ENCODE measurements at regions not wholly inside any gene's neighbourhood (a gene's known extent, or its start where the extent isn't known, plus 50 kb on each side); places are given as distances from the start of the nearest gene placed in this dataset.

DNA sequence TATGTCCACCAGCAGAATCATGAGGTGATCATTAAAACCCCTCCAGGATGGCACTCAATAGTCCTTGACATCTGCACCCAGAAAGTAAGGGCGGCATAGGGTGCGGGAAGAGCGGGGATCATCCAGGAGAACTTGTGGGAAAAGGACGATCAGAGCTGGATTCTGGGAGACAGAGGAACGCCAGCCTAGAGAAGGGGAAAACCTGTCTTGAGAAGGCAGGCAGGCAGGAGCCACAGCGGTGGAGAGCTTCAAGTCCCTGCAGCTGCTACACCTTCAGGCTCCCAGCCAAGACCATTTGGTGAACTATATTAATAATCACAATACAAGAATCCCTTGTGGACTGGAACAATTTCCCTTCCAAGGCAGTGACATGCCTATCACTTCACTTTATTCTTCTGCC lies 134.3 kb downstream of the BUD13 start:
- no peaks in the 10 kb centered on the region for H4K20me1 ChIP-seq (ENCODE audit: control insufficient read depth, extremely low read depth, insufficient read depth, low read length)
- DNase-seq (ENCODE audit: low read depth in 2 of 2): no peak
- no peak overlapping the region for H2AFZ ChIP-seq (ENCODE audit: low read length)
- H3K27ac ChIP-seq (ENCODE audit: insufficient read depth, low read length): no peak overlapping the region
- H3K79me2 ChIP-seq (ENCODE audit: control insufficient read depth, insufficient read depth, low read length): no peaks in the 10 kb centered on the region
- H3K4me3 ChIP-seq (replicated peaks in 1 of 4; ENCODE audit: control extremely low read depth in 1 of 4, insufficient read depth in 1 of 4, low read depth in 3 of 4, low read length in 4 of 4): no peak overlapping the region
- H3K27me3 ChIP-seq (ENCODE audit: control insufficient read depth, insufficient read depth, low read length): no peaks in the 10 kb centered on the region
- no peak overlapping the region for H3K4me2 ChIP-seq (ENCODE audit: extremely low read depth, insufficient read depth, low read length)
- H3K9ac ChIP-seq (ENCODE audit: insufficient read depth, low read length): no peak overlapping the region
- H3K36me3 ChIP-seq (ENCODE audit: control insufficient read depth, insufficient read depth, low read length): no peaks in the 10 kb centered on the region
- no peaks in the 10 kb centered on the region for H3K4me1 ChIP-seq (ENCODE audit: control insufficient read depth, extremely low read depth, insufficient read depth, low read length)
- TF ChIP-seq, protein P1, sequence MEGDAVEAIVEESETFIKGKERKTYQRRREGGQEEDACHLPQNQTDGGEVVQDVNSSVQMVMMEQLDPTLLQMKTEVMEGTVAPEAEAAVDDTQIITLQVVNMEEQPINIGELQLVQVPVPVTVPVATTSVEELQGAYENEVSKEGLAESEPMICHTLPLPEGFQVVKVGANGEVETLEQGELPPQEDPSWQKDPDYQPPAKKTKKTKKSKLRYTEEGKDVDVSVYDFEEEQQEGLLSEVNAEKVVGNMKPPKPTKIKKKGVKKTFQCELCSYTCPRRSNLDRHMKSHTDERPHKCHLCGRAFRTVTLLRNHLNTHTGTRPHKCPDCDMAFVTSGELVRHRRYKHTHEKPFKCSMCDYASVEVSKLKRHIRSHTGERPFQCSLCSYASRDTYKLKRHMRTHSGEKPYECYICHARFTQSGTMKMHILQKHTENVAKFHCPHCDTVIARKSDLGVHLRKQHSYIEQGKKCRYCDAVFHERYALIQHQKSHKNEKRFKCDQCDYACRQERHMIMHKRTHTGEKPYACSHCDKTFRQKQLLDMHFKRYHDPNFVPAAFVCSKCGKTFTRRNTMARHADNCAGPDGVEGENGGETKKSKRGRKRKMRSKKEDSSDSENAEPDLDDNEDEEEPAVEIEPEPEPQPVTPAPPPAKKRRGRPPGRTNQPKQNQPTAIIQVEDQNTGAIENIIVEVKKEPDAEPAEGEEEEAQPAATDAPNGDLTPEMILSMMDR (conservative IDR thresholded peaks at IDR 0.05 in 1 of 2, IDR thresholded peaks at IDR 0.05 in 1 of 2; ENCODE audit: low read depth in 1 of 2, low read length in 2 of 2): no peak
- TF ChIP-seq EZH2 (IDR thresholded peaks at IDR 0.05; ENCODE audit: low read length, missing control alignments): no peak
- H3K9me3 ChIP-seq (ENCODE audit: control insufficient read depth, insufficient read depth, low read depth, low read length): no peaks in the 10 kb centered on the region

DNA sequence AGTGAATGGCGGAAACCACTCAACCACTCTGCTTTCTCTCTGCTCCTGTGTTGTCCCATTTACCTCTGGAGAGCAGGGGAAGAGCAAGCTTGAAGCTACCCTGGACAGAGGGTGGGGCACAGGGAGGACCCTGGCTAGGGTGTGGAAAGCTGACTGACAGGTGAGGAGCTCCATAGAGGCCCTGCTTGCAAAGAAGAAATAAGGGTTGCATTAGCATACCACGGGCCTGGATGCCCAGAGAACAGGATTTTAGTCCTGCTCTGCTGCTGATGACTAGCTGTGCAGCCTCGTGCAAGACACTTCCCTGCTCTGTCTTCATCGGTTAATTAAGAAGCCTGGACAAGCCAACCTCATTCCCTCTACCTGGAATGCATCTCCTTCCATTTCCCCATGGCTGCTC lies 135.0 kb downstream of the BUD13 start:
- H3K4me1 ChIP-seq (ENCODE audit: control insufficient read depth, extremely low read depth, insufficient read depth, low read length): no peaks in the 10 kb centered on the region
- no peak overlapping the region for H3K4me2 ChIP-seq (ENCODE audit: extremely low read depth, insufficient read depth, low read length)
- DNase-seq (ENCODE audit: low read depth in 2 of 2): no peak
- H3K79me2 ChIP-seq (ENCODE audit: control insufficient read depth, insufficient read depth, low read length): no peaks in the 10 kb centered on the region
- H3K9me3 ChIP-seq (ENCODE audit: control insufficient read depth, insufficient read depth, low read depth, low read length): no peaks in the 10 kb centered on the region
- no peak overlapping the region for H2AFZ ChIP-seq (ENCODE audit: low read length)
- no peak overlapping the region for H3K4me3 ChIP-seq (replicated peaks in 1 of 4; ENCODE audit: control extremely low read depth in 1 of 4, insufficient read depth in 1 of 4, low read depth in 3 of 4, low read length in 4 of 4)
- TF ChIP-seq, protein P1 (conservative IDR thresholded peaks at IDR 0.05 in 1 of 2, IDR thresholded peaks at IDR 0.05 in 1 of 2; ENCODE audit: low read depth in 1 of 2, low read length in 2 of 2): no peak
- TF ChIP-seq EZH2 (IDR thresholded peaks at IDR 0.05; ENCODE audit: low read length, missing control alignments): no peak
- no peaks in the 10 kb centered on the region for H3K27me3 ChIP-seq (ENCODE audit: control insufficient read depth, insufficient read depth, low read length)
- no peaks in the 10 kb centered on the region for H4K20me1 ChIP-seq (ENCODE audit: control insufficient read depth, extremely low read depth, insufficient read depth, low read length)
- no peak overlapping the region for H3K27ac ChIP-seq (ENCODE audit: insufficient read depth, low read length)
- no peak overlapping the region for H3K9ac ChIP-seq (ENCODE audit: insufficient read depth, low read length)
- H3K36me3 ChIP-seq (ENCODE audit: control insufficient read depth, insufficient read depth, low read length): no peaks in the 10 kb centered on the region

DNA sequence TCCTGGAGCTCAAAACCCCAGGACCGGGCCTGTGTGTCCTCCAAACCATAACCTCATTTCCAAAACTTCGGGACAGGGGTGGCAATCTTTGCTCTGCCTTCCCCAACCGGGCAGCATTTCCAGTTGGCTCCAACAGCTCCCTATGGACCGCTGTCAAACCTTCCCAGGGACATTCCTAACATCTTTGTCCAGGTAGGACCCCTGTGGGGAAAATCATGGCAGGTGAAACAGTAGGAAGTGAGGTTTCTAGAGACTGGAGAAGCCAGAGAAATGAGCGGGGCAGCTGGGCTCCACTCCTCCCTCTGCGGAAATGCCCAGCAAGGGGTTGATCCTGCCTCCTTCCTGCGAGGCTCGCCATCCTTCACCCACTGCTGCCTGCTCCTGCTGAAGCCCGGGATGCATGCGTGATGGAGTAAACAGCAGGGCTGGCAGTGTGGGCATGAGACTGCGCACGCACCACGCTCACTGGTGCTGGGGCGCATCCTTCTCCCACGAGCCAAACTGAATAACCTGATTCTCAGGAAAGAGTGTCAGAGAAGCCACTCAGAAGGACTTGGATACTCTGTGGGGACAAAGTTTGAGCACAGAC lies 136.4 kb downstream of the BUD13 start:
- no peaks in the 10 kb centered on the region for H3K27me3 ChIP-seq (ENCODE audit: control insufficient read depth, insufficient read depth, low read length)
- DNase-seq (ENCODE audit: low read depth in 2 of 2): no peak
- H3K27ac ChIP-seq (ENCODE audit: insufficient read depth, low read length): no peak overlapping the region
- no peaks in the 10 kb centered on the region for H3K79me2 ChIP-seq (ENCODE audit: control insufficient read depth, insufficient read depth, low read length)
- no peak overlapping the region for H3K9ac ChIP-seq (ENCODE audit: insufficient read depth, low read length)
- no peaks in the 10 kb centered on the region for H3K9me3 ChIP-seq (ENCODE audit: control insufficient read depth, insufficient read depth, low read depth, low read length)
- no peaks in the 10 kb centered on the region for H3K36me3 ChIP-seq (ENCODE audit: control insufficient read depth, insufficient read depth, low read length)
- no peak for TF ChIP-seq EZH2 (IDR thresholded peaks at IDR 0.05; ENCODE audit: low read length, missing control alignments)
- TF ChIP-seq, protein P1 (conservative IDR thresholded peaks at IDR 0.05 in 1 of 2, IDR thresholded peaks at IDR 0.05 in 1 of 2; ENCODE audit: low read depth in 1 of 2, low read length in 2 of 2): no peak
- no peak overlapping the region for H2AFZ ChIP-seq (ENCODE audit: low read length)
- no peaks in the 10 kb centered on the region for H3K4me1 ChIP-seq (ENCODE audit: control insufficient read depth, extremely low read depth, insufficient read depth, low read length)
- no peaks in the 10 kb centered on the region for H4K20me1 ChIP-seq (ENCODE audit: control insufficient read depth, extremely low read depth, insufficient read depth, low read length)
- H3K4me2 ChIP-seq (ENCODE audit: extremely low read depth, insufficient read depth, low read length): no peak overlapping the region
- H3K4me3 ChIP-seq (replicated peaks in 1 of 4; ENCODE audit: control extremely low read depth in 1 of 4, insufficient read depth in 1 of 4, low read depth in 3 of 4, low read length in 4 of 4): no peak overlapping the region
